ENCODE measurements at regions not wholly inside any gene's neighbourhood (a gene's known extent, or its start where the extent isn't known, plus 50 kb on each side); places are given as distances from the start of the nearest gene placed in this dataset.

DNA sequence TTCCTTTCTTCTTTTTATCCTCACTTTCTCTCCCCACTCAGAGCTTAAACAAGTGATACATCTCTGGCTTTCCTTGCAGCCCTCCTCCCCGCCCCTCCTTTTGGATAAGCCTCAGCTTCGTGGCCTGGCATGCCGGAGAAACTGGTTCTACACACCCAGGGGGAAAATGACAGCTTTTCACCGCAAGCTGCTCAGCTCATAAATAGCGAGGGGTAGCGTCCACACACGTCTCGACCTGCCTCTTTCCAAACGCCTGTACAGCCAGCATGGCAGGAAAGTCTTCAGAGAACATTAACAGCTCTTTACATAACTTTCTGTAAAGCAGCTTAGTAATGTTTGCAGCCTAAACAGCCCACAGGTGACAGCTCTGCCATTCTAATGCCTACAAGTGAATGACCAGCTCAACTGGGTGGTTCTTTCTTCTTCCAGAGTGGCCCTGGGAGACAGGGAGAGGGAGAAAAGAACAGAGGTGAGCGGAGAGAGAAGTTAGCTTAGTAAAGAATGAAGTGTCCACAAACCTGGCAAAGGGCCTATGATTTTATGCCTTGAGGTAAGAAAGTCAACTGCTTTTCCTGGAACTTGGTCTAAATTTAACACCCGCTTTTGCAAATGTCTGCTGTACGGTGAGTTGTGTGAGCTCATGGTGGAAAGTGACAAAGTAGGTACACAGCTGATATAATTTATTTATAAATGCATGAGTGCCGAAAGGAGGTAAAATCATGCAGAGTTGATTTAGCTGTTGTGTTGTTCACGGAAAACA is 251.5 kb downstream of the TFAP2A start:
- TF ChIP-seq POLR2AphosphoS5 (IDR thresholded peaks at IDR 0.05; ENCODE audit: low read depth, low read length) (no peak), SIN3A (IDR thresholded peaks at IDR 0.05; ENCODE audit: borderline replicate concordance, insufficient read depth, low read length) (no peak)

DNA sequence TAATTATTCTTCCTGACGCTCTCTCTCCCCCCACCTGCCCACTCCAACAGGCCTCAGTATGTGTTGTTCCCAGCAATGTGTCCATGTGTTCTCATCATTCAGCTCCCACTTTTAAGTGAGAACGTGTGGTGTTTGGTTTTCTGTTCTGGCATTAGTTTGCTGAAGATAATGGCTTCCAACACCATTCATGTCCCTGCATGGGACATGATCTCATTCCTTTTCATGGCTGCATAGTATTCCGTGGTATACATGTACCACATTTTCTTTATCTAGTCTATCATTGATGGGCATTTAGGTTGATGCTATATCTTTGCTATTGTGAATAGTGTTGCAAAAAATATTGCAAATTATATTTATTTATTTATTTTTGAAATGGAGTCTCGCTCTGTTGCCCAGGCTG is 258.0 kb downstream of the TFAP2A start:
- TF ChIP-seq TAF1 (IDR thresholded peaks at IDR 0.05; ENCODE audit: borderline replicate concordance, insufficient read depth, low read length) (no peak), SIN3A (IDR thresholded peaks at IDR 0.05; ENCODE audit: borderline replicate concordance, insufficient read depth, low read length) (no peak), REST (IDR thresholded peaks at IDR 0.05; ENCODE audit: insufficient read depth in 1 of 2, low read depth in 2 of 2, low read length in 2 of 2) (no peak), FOXP2 (optimal IDR thresholded peaks at IDR 0.05; ENCODE audit: borderline replicate concordance, extremely low read depth, extremely low read length, insufficient read depth) (no peak), POLR2AphosphoS5 (IDR thresholded peaks at IDR 0.05; ENCODE audit: low read depth, low read length) (no peak)

GRCh38 chr6:10154251-10154650 is 260.6 kb downstream of the TFAP2A start:
- TF ChIP-seq FOXP2 (optimal IDR thresholded peaks at IDR 0.05; ENCODE audit: borderline replicate concordance, extremely low read depth, extremely low read length, insufficient read depth) (no peak), REST (IDR thresholded peaks at IDR 0.05; ENCODE audit: insufficient read depth in 1 of 2, low read depth in 2 of 2, low read length in 2 of 2) (no peak), SIN3A (IDR thresholded peaks at IDR 0.05; ENCODE audit: borderline replicate concordance, insufficient read depth, low read length) (no peak), POLR2AphosphoS5 (IDR thresholded peaks at IDR 0.05; ENCODE audit: low read depth, low read length) (no peak), TAF1 (IDR thresholded peaks at IDR 0.05; ENCODE audit: borderline replicate concordance, insufficient read depth, low read length) (no peak)

DNA sequence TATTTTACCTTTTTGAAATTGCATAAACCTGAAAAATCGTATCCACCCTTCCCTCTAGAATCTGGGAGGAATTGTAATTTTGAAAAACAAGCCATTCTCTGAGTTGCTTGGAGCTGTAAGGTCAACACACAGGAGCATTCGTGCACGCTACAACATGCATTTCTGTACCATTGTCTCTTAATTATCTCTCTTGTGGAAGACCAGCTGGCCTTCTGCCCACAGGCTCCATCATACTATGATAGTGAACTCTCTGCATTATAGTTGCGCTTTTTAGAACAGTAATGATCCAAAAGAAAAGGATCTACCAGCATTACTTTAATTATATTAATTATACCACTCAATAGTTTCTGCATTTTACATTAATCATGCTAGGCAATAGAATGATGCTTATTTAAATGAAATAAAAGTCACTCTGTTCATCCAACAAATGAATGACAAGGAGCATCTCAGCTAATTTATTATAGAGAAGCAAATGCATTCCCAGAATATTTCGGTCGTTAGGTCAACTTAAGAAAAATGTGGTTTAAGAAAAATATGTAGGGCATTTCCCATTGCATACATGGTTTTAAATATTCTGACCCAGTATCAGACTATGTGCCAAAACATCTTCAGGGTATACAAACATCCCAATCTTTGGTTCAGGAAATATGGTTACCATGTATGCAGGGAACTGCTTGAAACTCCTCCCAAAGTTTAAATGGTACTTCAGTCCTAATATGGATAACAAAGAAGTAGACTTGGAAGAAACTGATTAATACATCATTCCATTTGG is 263.5 kb downstream of the TFAP2A start:
- TF ChIP-seq REST (IDR thresholded peaks at IDR 0.05; ENCODE audit: insufficient read depth in 1 of 2, low read depth in 2 of 2, low read length in 2 of 2) (no peak), POLR2AphosphoS5 (IDR thresholded peaks at IDR 0.05; ENCODE audit: low read depth, low read length) (no peak), SIN3A (IDR thresholded peaks at IDR 0.05; ENCODE audit: borderline replicate concordance, insufficient read depth, low read length) (no peak), TAF1 (IDR thresholded peaks at IDR 0.05; ENCODE audit: borderline replicate concordance, insufficient read depth, low read length) (no peak), FOXP2 (optimal IDR thresholded peaks at IDR 0.05; ENCODE audit: borderline replicate concordance, extremely low read depth, extremely low read length, insufficient read depth) (no peak)

GRCh38 chr6:10149603-10150002 is 265.3 kb downstream of the TFAP2A start:
- no peak for TF ChIP-seq POLR2AphosphoS5 (IDR thresholded peaks at IDR 0.05; ENCODE audit: low read depth, low read length)
- TF ChIP-seq TAF1 (IDR thresholded peaks at IDR 0.05; ENCODE audit: borderline replicate concordance, insufficient read depth, low read length): no peak
- TF ChIP-seq FOXP2 (optimal IDR thresholded peaks at IDR 0.05; ENCODE audit: borderline replicate concordance, extremely low read depth, extremely low read length, insufficient read depth): no peak
- no peak for TF ChIP-seq REST (IDR thresholded peaks at IDR 0.05; ENCODE audit: insufficient read depth in 1 of 2, low read depth in 2 of 2, low read length in 2 of 2)
- no peak for TF ChIP-seq SIN3A (IDR thresholded peaks at IDR 0.05; ENCODE audit: borderline replicate concordance, insufficient read depth, low read length)

All from PFSK-1 (cell line).